ENCODE measurements at regions not wholly inside any gene's neighbourhood (a gene's known extent, or its start where the extent isn't known, plus 50 kb on each side); places are given as distances from the start of the nearest gene placed in this dataset.

DNA sequence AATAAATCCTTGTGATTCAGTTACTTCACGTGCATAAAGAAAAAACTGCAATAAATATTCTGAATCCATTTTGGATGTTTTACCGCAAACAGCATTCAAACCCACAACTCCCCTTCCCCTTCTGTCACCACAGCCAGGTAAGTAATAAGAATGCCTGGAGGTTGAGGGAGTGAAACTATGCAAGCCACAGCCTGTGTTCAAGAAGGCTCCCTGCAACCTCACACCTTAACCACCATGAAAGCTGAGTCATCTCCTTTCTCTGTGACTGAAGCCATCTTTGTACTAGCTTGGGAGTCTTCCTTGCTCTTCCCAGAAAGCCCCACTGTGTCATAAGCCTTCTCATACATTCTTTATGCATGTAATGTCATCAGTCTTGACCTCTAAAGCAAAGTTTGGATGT is 297.0 kb upstream of the PUDP start:
- TF ChIP-seq POLR2A (IDR thresholded peaks at IDR 0.05) (no peak), EP300 (IDR thresholded peaks at IDR 0.05; ENCODE audit: low read depth) (no peak), POLR2AphosphoS5 (IDR thresholded peaks at IDR 0.05) (no peak)
- TF ChIP-seq, protein P1, sequence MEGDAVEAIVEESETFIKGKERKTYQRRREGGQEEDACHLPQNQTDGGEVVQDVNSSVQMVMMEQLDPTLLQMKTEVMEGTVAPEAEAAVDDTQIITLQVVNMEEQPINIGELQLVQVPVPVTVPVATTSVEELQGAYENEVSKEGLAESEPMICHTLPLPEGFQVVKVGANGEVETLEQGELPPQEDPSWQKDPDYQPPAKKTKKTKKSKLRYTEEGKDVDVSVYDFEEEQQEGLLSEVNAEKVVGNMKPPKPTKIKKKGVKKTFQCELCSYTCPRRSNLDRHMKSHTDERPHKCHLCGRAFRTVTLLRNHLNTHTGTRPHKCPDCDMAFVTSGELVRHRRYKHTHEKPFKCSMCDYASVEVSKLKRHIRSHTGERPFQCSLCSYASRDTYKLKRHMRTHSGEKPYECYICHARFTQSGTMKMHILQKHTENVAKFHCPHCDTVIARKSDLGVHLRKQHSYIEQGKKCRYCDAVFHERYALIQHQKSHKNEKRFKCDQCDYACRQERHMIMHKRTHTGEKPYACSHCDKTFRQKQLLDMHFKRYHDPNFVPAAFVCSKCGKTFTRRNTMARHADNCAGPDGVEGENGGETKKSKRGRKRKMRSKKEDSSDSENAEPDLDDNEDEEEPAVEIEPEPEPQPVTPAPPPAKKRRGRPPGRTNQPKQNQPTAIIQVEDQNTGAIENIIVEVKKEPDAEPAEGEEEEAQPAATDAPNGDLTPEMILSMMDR (IDR thresholded peaks at IDR 0.05): no peak
